Natural killer cell treated with Interleukin-12 subunit alpha and Interleukin-12 subunit beta and Interleukin-15 and Interleukin-18, amount 100 ng/mL, for 72 hours (primary cell): ENCODE measurements at regions not wholly inside any gene's neighbourhood (a gene's known extent, or its start where the extent isn't known, plus 50 kb on each side); places are given as distances from the start of the nearest gene placed in this dataset.

Experiments
- ATAC-seq, 2 donors: fragments of 150-1000 bp; cut with Tn5 transposase in 1 of 2; sonication (Bioruptor Pico), chemical (Tn5 transposase) in 1 of 2; 2 replicates each; pipeline ENCODE4 v1.10.0; 2021
- DNase-seq: peaks from one replicate; pipeline ENCODE4 v3.0.0; 2022; ENCODE audit warnings: low spot score
- H3K27ac Mint-ChIP-seq, 2 donors: 1 replicate in 1 of 2; 2 replicates in 1 of 2; pipeline ENCODE4 v1.8.0; 2022; ENCODE audit warnings: mixed read lengths in 2 of 2, mild to moderate bottlenecking in 1 of 2, moderate library complexity in 1 of 2
- H3K27me3 Mint-ChIP-seq, 2 donors: 1 replicate in 1 of 2; 2 replicates in 1 of 2; pipeline ENCODE4 v1.8.0; 2022; ENCODE audit warnings: mixed read lengths in 2 of 2
- H3K36me3 Mint-ChIP-seq: one replicate; pipeline ENCODE4 v1.8.0; 2022; ENCODE audit warnings: mixed read lengths
- H3K4me1 Mint-ChIP-seq, 2 donors: 1 replicate in 1 of 2; 2 replicates in 1 of 2; pipeline ENCODE4 v1.8.0; 2022; ENCODE audit warnings: low read depth in 2 of 2, mixed read lengths in 2 of 2, mild to moderate bottlenecking in 1 of 2
- H3K4me3 Mint-ChIP-seq: one replicate; pipeline ENCODE4 v1.8.0; 2022; ENCODE audit warnings: mixed read lengths
- H3K9me3 Mint-ChIP-seq: 2 replicates; pipeline ENCODE4 v1.8.0; 2022; ENCODE audit warnings: mixed read lengths

- Mint-ChIP-seq H3K4me3 (no peak overlapping the region), H3K4me1 (peaks cover 0 to 10% of the 10 kb centered on the region in 2 donors), H3K27me3 (peaks cover 15 to 19% of the 10 kb centered on the region in 2 donors), H3K9me3 (no peaks in the 10 kb centered on the region), H3K36me3 (no peaks in the 10 kb centered on the region), H3K27ac (no peak overlapping the region)
- ATAC-seq (no peak), DNase-seq (no peak)
These were observed 439.2 kb downstream of the SETBP1 start for GRCh38 chr18:45119876-45120275.

- H3K9me3 Mint-ChIP-seq: no peaks in the 10 kb centered on the region
- no peaks in the 10 kb centered on the region for H3K36me3 Mint-ChIP-seq
- no peak overlapping the region for H3K4me3 Mint-ChIP-seq
- H3K4me1 Mint-ChIP-seq: peaks cover 0 to 10% of the 10 kb centered on the region in 2 donors
- DNase-seq: no peak
- ATAC-seq: no peak
- H3K27me3 Mint-ChIP-seq: peaks cover 11 to 12% of the 10 kb centered on the region in 2 donors
- H3K27ac Mint-ChIP-seq: no peak overlapping the region
These were observed 440.5 kb downstream of the SETBP1 start for GRCh38 chr18:45121146-45121545.

GRCh38 chr18:45122506-45122905 is 441.8 kb downstream of the SETBP1 start:
- peaks cover 8 to 16% of the 10 kb centered on the region in 2 donors for H3K27me3 Mint-ChIP-seq
- H3K27ac Mint-ChIP-seq: no peak overlapping the region
- H3K9me3 Mint-ChIP-seq: no peaks in the 10 kb centered on the region
- no peak for DNase-seq
- H3K4me3 Mint-ChIP-seq: no peak overlapping the region
- no peak for ATAC-seq
- H3K4me1 Mint-ChIP-seq: peaks cover 0 to 10% of the 10 kb centered on the region in 2 donors
- H3K36me3 Mint-ChIP-seq: no peaks in the 10 kb centered on the region

GRCh38 chr18:45127405-45127804 is 446.7 kb downstream of the SETBP1 start:
- Mint-ChIP-seq H3K27me3 (peaks cover 14 to 20% of the 10 kb centered on the region in 2 donors), H3K27ac (no peak overlapping the region), H3K4me3 (no peak overlapping the region), H3K4me1 (peaks cover 0 to 3% of the 10 kb centered on the region in 2 donors), H3K36me3 (peaks cover 5% of the 10 kb centered on the region), H3K9me3 (peaks cover 3% of the 10 kb centered on the region)
- ATAC-seq (no peak), DNase-seq (no peak)

GRCh38 chr18:45133276-45133675 is 452.6 kb downstream of the SETBP1 start:
- DNase-seq: no peak
- H3K27me3 Mint-ChIP-seq: peaks cover 12 to 16% of the 10 kb centered on the region in 2 donors
- no peak overlapping the region for H3K4me3 Mint-ChIP-seq
- no peak for ATAC-seq
- peaks cover 5% of the 10 kb centered on the region for H3K36me3 Mint-ChIP-seq
- H3K27ac Mint-ChIP-seq: no peak overlapping the region
- peaks cover 16% of the 10 kb centered on the region in 2 donors for H3K4me1 Mint-ChIP-seq
- peaks cover 3% of the 10 kb centered on the region for H3K9me3 Mint-ChIP-seq

GRCh38 chr18:45136381-45137086 is 455.8 kb downstream of the SETBP1 start:
- peaks cover 3 to 7% of the 10 kb centered on the region in 2 donors for H3K27me3 Mint-ChIP-seq
- H3K36me3 Mint-ChIP-seq: peaks cover 8% of the 10 kb centered on the region
- no peaks in the 10 kb centered on the region for H3K9me3 Mint-ChIP-seq
- peak in 1 of 2 donors; percentile 31 for ATAC-seq
- no peak overlapping the region for H3K27ac Mint-ChIP-seq
- peak overlapping the region; percentile 12 for H3K4me3 Mint-ChIP-seq
- no peak for DNase-seq
- H3K4me1 Mint-ChIP-seq: peaks cover 28 to 36% of the 10 kb centered on the region in 2 donors

GRCh38 chr18:45137087-45137419 is 456.4 kb downstream of the SETBP1 start:
- Mint-ChIP-seq H3K4me3 (peak overlapping the region; percentile 12), H3K4me1 (peaks cover 28 to 36% of the 10 kb centered on the region in 2 donors), H3K27ac (no peak overlapping the region), H3K36me3 (peaks cover 13% of the 10 kb centered on the region), H3K27me3 (peaks cover 5 to 6% of the 10 kb centered on the region in 2 donors), H3K9me3 (no peaks in the 10 kb centered on the region)
- no peak for ATAC-seq
- no peak for DNase-seq

GRCh38 chr18:45139478-45139877 is 458.8 kb downstream of the SETBP1 start:
- H3K27ac Mint-ChIP-seq: peak overlapping the region in 1 of 2 donors; percentile 26
- no peaks in the 10 kb centered on the region for H3K9me3 Mint-ChIP-seq
- ATAC-seq (no peak), DNase-seq (no peak)
- peaks cover 16% of the 10 kb centered on the region for H3K36me3 Mint-ChIP-seq
- H3K4me1 Mint-ChIP-seq: peaks cover 28 to 36% of the 10 kb centered on the region in 2 donors
- H3K4me3 Mint-ChIP-seq: no peak overlapping the region
- H3K27me3 Mint-ChIP-seq: peaks cover 8% of the 10 kb centered on the region in 2 donors

GRCh38 chr18:45142868-45143267 is 462.2 kb downstream of the SETBP1 start:
- ATAC-seq: no peak
- H3K36me3 Mint-ChIP-seq: peaks cover 22% of the 10 kb centered on the region

GRCh38 chr18:45149712-45150111 is 465.6 kb upstream of the SLC14A2 start:
- H3K4me1 Mint-ChIP-seq: no peaks in the 10 kb centered on the region
- H3K36me3 Mint-ChIP-seq: peaks cover 6% of the 10 kb centered on the region
- H3K27ac Mint-ChIP-seq: no peak overlapping the region
- DNase-seq (no peak), ATAC-seq (no peak)
- peaks cover 4 to 6% of the 10 kb centered on the region in 2 donors for H3K27me3 Mint-ChIP-seq
- no peaks in the 10 kb centered on the region for H3K9me3 Mint-ChIP-seq
- H3K4me3 Mint-ChIP-seq: no peak overlapping the region

More at GRCh38 chr18:45142868-45143267, 462.2 kb downstream of the SETBP1 start:
- no peak for DNase-seq
- Mint-ChIP-seq H3K4me3 (no peak overlapping the region), H3K27me3 (peaks cover 8% of the 10 kb centered on the region in 2 donors), H3K4me1 (peaks cover 12 to 21% of the 10 kb centered on the region in 2 donors), H3K9me3 (no peaks in the 10 kb centered on the region), H3K27ac (no peak overlapping the region)

- DNase-seq: no peak
- no peaks in the 10 kb centered on the region for H3K9me3 Mint-ChIP-seq
- H3K27ac Mint-ChIP-seq: no peak overlapping the region
- H3K4me3 Mint-ChIP-seq: no peak overlapping the region
- no peaks in the 10 kb centered on the region for H3K4me1 Mint-ChIP-seq
- peaks cover 6 to 10% of the 10 kb centered on the region in 2 donors for H3K27me3 Mint-ChIP-seq
- H3K36me3 Mint-ChIP-seq: peaks cover 5% of the 10 kb centered on the region
- ATAC-seq: no peak
These were observed 463.6 kb upstream of the SLC14A2 start for GRCh38 chr18:45151645-45152044.

GRCh38 chr18:45155526-45155925 is 459.8 kb upstream of the SLC14A2 start:
- peaks cover 14 to 15% of the 10 kb centered on the region in 2 donors for H3K27me3 Mint-ChIP-seq
- H3K9me3 Mint-ChIP-seq: no peaks in the 10 kb centered on the region
- H3K36me3 Mint-ChIP-seq: no peaks in the 10 kb centered on the region
- DNase-seq: no peak
- peaks cover 0 to 3% of the 10 kb centered on the region in 2 donors for H3K4me1 Mint-ChIP-seq
- no peak for ATAC-seq
- H3K27ac Mint-ChIP-seq: no peak overlapping the region
- no peak overlapping the region for H3K4me3 Mint-ChIP-seq

- DNase-seq: no peak
- Mint-ChIP-seq H3K9me3 (no peaks in the 10 kb centered on the region), H3K36me3 (no peaks in the 10 kb centered on the region), H3K27ac (no peak overlapping the region), H3K4me3 (no peak overlapping the region), H3K27me3 (peaks cover 18 to 20% of the 10 kb centered on the region in 2 donors), H3K4me1 (peaks cover 4 to 7% of the 10 kb centered on the region in 2 donors)
- ATAC-seq: no peak
These were observed 458.3 kb upstream of the SLC14A2 start for GRCh38 chr18:45156946-45157345.

- Mint-ChIP-seq H3K4me1 (peaks cover 6 to 7% of the 10 kb centered on the region in 2 donors), H3K27ac (no peak overlapping the region), H3K27me3 (peaks cover 19 to 22% of the 10 kb centered on the region in 2 donors), H3K36me3 (no peaks in the 10 kb centered on the region), H3K9me3 (no peaks in the 10 kb centered on the region), H3K4me3 (no peak overlapping the region)
- DNase-seq (no peak), ATAC-seq (no peak)
These were observed 457.7 kb upstream of the SLC14A2 start for GRCh38 chr18:45157576-45157975.
